SJSA1 (cell line): ENCODE measurements at regions not wholly inside any gene's neighbourhood (a gene's known extent, or its start where the extent isn't known, plus 50 kb on each side); places are given as distances from the start of the nearest gene placed in this dataset.
"Not testable (repeated sequence)": the region's sequence is repeated elsewhere in the genome, so short reads cannot be mapped to it uniquely, and the experiment has no call there.

Experiments
- DNase-seq, 2 experiments: peaks; one replicate each; pipeline ENCODE4 v3.0.0-alpha.2; 2015 to 2020; ENCODE audit warnings: low spot score in 2 of 2, low read depth in 1 of 2
- H3K27ac ChIP-seq: fragments of 250-450 bp; sonication (Bioruptor Pico); 2 replicates; pipeline ENCODE4 v1.5.1; 2020; ENCODE audit warnings: mild to moderate bottlenecking, moderate library complexity
- H3K27me3 ChIP-seq: fragments of 250-450 bp; sonication (Bioruptor Pico); replicated peaks from 2 replicates; pipeline ENCODE4 v1.5.1; 2020; ENCODE audit warnings: mild to moderate bottlenecking, moderate library complexity
- H3K36me3 ChIP-seq: fragments of 250-450 bp; sonication (Bioruptor Pico); 2 replicates; pipeline ENCODE4 v1.5.1; 2020; ENCODE audit warnings: mild to moderate bottlenecking
- H3K4me1 ChIP-seq: fragments of 250-450 bp; sonication (Bioruptor Pico); replicated peaks from 2 replicates; pipeline ENCODE4 v1.6.1; 2021; ENCODE audit warnings: mild to moderate bottlenecking
- H3K4me3 ChIP-seq: fragments of 250-450 bp; sonication (Bioruptor Pico); 2 replicates; pipeline ENCODE4 v1.5.1; 2020; ENCODE audit warnings: mild to moderate bottlenecking
- H3K9me3 ChIP-seq: fragments of 250-450 bp; sonication (Bioruptor Pico); replicated peaks from 2 replicates; pipeline ENCODE4 v1.5.1; 2020; ENCODE audit warnings: mild to moderate bottlenecking

- Histone ChIP-seq H3K36me3 (no peaks in the 10 kb centered on the region), H3K4me1 (no peaks in the 10 kb centered on the region), H3K27ac (no peak overlapping the region), H3K9me3 (no peaks in the 10 kb centered on the region), H3K27me3 (no peaks in the 10 kb centered on the region), H3K4me3 (no peak overlapping the region)
- no peak for DNase-seq
Observed at GRCh38 chr18:22734791-22735627, 198.1 kb upstream of the RBBP8 start.

DNA sequence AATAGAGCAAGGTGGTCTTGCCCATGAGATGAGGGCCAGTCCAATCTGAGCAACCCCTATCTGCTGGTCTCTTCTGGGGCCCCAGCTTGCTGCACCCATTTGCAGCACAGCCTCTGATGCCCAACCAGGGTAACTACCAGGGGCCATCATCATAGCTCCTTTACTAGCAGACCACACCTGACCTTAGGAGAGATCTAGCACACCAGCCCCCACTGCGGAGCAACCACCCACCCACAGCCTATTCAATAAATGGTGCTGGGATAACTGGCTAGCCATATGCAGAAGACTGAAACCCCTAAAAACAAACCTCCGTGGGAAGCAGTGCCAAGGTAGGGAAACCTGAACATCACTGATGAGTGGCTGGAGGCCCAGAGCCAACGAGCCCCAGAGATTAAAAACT lies 196.1 kb upstream of the RBBP8 start:
- Histone ChIP-seq H3K4me3 (no peak overlapping the region), H3K27me3 (no peaks in the 10 kb centered on the region), H3K9me3 (no peaks in the 10 kb centered on the region), H3K4me1 (no peaks in the 10 kb centered on the region), H3K36me3 (no peaks in the 10 kb centered on the region), H3K27ac (no peak overlapping the region)
- DNase-seq, result no peak

- no peaks in the 10 kb centered on the region for H3K27me3 ChIP-seq
- no peak overlapping the region for H3K4me3 ChIP-seq
- no peak overlapping the region for H3K27ac ChIP-seq
- no peaks in the 10 kb centered on the region for H3K4me1 ChIP-seq
- no peak for DNase-seq
- no peaks in the 10 kb centered on the region for H3K9me3 ChIP-seq
- no peaks in the 10 kb centered on the region for H3K36me3 ChIP-seq
Observed at GRCh38 chr18:22739061-22739642, 194.0 kb upstream of the RBBP8 start.

DNA sequence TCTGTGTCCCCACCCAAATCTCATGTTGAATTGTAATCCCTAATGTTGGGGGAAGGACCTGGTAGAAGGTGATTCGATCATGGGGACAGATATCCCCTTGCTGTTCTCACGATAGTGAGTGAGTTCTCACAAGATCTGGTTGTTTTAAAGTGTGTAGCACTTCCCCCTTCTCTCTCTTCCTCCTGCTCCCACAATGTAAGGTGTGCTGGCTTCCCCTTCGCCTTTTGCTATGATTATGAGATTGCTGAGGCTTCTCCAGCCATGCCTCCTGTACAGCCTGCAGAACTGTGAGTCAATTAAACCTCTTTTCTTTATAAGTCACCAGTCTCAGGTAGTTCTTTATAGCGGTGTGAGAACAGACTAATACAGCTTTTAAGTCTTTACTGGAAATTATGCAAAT lies 193.3 kb upstream of the RBBP8 start:
- Histone ChIP-seq H3K27ac (no peak overlapping the region), H3K27me3 (no peaks in the 10 kb centered on the region), H3K9me3 (no peaks in the 10 kb centered on the region), H3K4me3 (no peak overlapping the region), H3K4me1 (no peaks in the 10 kb centered on the region), H3K36me3 (no peaks in the 10 kb centered on the region)
- DNase-seq, result no peak

DNA sequence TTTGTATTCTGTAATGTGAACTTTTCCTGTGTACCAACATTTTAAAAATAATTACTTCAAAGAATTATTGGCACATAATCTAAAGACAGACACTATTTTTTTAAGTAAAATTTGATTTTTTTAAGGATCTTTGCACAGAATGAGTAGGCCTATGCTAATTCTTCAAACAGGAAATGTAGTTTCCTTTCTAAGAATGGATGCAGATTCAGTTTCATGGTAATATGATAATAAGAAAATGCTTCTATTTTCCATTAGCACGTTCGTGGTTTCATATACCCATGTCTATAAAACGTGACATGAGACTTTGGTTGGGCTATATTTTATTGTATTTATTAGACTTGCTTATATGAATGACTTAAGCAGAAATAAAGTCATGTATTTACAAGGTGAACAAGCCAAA lies 191.8 kb upstream of the RBBP8 start:
- Histone ChIP-seq H3K36me3 (no peaks in the 10 kb centered on the region), H3K9me3 (no peaks in the 10 kb centered on the region), H3K27ac (no peak overlapping the region), H3K4me1 (no peaks in the 10 kb centered on the region), H3K27me3 (no peaks in the 10 kb centered on the region), H3K4me3 (no peak overlapping the region)
- DNase-seq, result no peak

- Histone ChIP-seq H3K9me3 (no peaks in the 10 kb centered on the region), H3K4me3 (no peak overlapping the region), H3K36me3 (no peaks in the 10 kb centered on the region), H3K4me1 (no peaks in the 10 kb centered on the region), H3K27me3 (no peaks in the 10 kb centered on the region), H3K27ac (no peak overlapping the region)
- DNase-seq, result no peak
Observed at GRCh38 chr18:22742409-22742808, 190.7 kb upstream of the RBBP8 start.

GRCh38 chr18:22745966-22746365 lies 187.2 kb upstream of the RBBP8 start:
- Histone ChIP-seq H3K27ac (no peak overlapping the region), H3K27me3 (no peaks in the 10 kb centered on the region), H3K4me1 (no peaks in the 10 kb centered on the region), H3K9me3 (no peaks in the 10 kb centered on the region), H3K36me3 (no peaks in the 10 kb centered on the region), H3K4me3 (no peak overlapping the region)
- DNase-seq, result no peak

DNA sequence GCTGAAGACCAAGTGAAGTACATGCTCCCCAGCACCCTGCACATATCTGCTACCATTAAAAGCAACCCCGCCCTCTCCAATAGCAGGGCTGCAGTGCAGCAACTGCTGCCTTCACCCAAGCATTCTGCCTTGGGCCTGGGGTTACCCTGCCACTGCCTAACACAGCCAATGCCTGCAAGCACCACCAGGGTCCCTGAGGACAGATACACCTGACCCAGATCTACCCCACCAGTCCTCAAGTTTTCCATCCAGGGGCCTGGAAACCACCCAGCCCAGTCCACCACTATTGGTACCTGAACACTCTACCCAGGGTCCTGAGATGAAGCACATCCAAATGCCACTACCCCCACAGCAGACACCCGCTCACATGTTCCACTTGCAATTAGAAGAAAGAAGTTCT lies 181.1 kb upstream of the RBBP8 start:
- no peak for DNase-seq
- H3K27me3 ChIP-seq, result no peaks in the 10 kb centered on the region
- no peaks in the 10 kb centered on the region for H3K9me3 ChIP-seq
- no peaks in the 10 kb centered on the region for H3K4me1 ChIP-seq
- H3K4me3 ChIP-seq, result no peak overlapping the region
- H3K27ac ChIP-seq, result no peak overlapping the region
- no peaks in the 10 kb centered on the region for H3K36me3 ChIP-seq

DNA sequence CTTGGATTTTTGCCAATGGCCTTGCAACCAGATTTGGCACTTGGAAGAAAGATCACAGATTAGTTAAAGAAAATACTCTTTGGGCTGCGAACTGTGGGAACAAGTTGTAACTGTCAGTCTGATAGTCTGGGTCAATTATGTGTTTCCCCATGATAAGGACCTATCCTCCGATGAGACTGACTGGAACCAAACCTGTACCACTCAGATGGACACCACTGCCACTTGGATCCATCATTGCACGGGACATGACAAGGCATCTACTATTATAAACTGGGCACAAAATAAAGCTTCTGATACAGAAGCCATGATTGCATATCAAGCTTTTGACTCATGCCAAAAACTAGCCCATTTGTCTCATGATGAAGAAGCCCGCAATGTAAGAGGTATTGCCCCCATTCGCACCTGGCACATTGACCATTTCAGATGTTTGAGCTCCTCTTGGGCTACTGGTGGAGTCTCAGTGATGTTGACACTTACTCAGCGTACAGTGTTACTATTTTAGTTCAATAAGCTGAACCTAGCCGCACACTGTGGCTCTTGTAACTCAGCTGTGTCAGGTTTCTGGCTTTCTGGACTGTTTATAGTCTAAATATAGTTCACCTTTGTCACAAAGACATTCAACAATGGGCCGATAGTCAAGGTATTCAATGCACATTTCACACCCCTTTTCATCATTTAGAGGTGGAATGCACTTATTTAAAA lies 179.8 kb upstream of the RBBP8 start:
- Histone ChIP-seq H3K27me3 (peaks cover 1% of the 10 kb centered on the region; the same call in 1 of the 2 replicates), H3K9me3 (no peaks in the 10 kb centered on the region), H3K36me3 (no peaks in the 10 kb centered on the region), H3K27ac (no peak overlapping the region), H3K4me1 (no peaks in the 10 kb centered on the region), H3K4me3 (no peak overlapping the region)
- DNase-seq, result no peak

GRCh38 chr18:22764005-22764404 lies 169.1 kb upstream of the RBBP8 start:
- not testable (repeated sequence) for H3K4me3 ChIP-seq, H3K27me3 ChIP-seq, H3K36me3 ChIP-seq, H3K27ac ChIP-seq, DNase-seq, H3K9me3 ChIP-seq, H3K4me1 ChIP-seq

GRCh38 chr18:22765896-22766295 lies 167.2 kb upstream of the RBBP8 start:
- no peak for DNase-seq
- H3K4me3 ChIP-seq, result no peak overlapping the region

GRCh38 chr18:22767653-22768052 lies 165.5 kb upstream of the RBBP8 start:
- Histone ChIP-seq H3K4me1 (no peaks in the 10 kb centered on the region), H3K27me3 (no peaks in the 10 kb centered on the region), H3K9me3 (no peaks in the 10 kb centered on the region), H3K36me3 (no peaks in the 10 kb centered on the region), H3K27ac (no peak overlapping the region), H3K4me3 (no peak overlapping the region)
- DNase-seq, result no peak

More at GRCh38 chr18:22765896-22766295, 167.2 kb upstream of the RBBP8 start:
- Histone ChIP-seq H3K9me3 (no peaks in the 10 kb centered on the region), H3K27me3 (no peaks in the 10 kb centered on the region), H3K4me1 (no peaks in the 10 kb centered on the region), H3K27ac (no peak overlapping the region), H3K36me3 (no peaks in the 10 kb centered on the region)

DNA sequence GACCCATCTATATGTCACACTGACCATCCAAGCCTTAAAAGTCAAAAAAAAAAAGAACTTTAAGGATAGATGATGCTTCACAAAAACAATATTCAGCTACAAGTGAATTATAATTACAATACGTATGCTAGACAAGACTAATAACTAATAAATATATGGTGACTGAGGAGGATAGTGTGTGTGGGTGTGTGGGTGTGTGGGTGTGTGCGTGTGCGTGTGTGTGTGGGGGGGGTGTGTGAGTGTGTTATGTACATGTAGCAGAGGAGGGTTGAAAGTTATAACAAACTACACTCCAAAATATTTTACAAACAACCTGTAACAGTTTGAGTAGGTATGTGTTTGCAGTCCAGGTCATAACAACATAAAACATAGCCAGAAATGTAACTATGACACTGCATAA lies 159.2 kb upstream of the RBBP8 start:
- H3K27ac ChIP-seq, result no peak overlapping the region
- no peak for DNase-seq
- no peak overlapping the region for H3K4me3 ChIP-seq
- no peaks in the 10 kb centered on the region; the same call in 1 of the 2 replicates for H3K27me3 ChIP-seq
- no peaks in the 10 kb centered on the region for H3K36me3 ChIP-seq
- 0 out of 2 replicates have a peak, but pooled peaks cover 3% of the 10 kb centered on the region for H3K9me3 ChIP-seq
- H3K4me1 ChIP-seq, result no peaks in the 10 kb centered on the region

DNA sequence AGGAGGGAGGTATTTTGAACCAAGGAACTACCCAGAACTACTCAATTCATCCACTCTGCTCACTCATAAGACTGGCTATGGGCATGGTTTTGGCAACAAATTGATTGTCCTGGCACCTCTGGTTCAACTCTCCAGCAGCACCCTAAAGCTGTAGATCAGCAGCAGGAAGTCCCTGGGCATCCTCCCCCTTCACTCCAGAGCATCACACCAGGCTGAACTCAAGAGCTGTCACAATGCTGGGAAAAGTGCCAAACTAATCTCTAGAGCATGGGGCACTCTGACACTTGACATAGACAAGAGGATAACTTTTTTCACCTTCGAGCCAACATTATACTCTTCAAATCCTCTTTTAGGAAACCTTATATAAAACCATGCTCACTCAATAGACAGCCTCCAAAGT lies 154.1 kb upstream of the RBBP8 start:
- 0 out of 2 replicates have a peak, but pooled peaks cover 3% of the 10 kb centered on the region for H3K9me3 ChIP-seq
- no peak overlapping the region for H3K27ac ChIP-seq
- no peak overlapping the region for H3K4me3 ChIP-seq
- DNase-seq, result no peak
- H3K36me3 ChIP-seq, result no peaks in the 10 kb centered on the region
- no peaks in the 10 kb centered on the region; the same call in 1 of the 2 replicates for H3K27me3 ChIP-seq
- no peaks in the 10 kb centered on the region for H3K4me1 ChIP-seq
